ENCODE measurements at regions not wholly inside any gene's neighbourhood (a gene's known extent, or its start where the extent isn't known, plus 50 kb on each side); places are given as distances from the start of the nearest gene placed in this dataset.

- Histone ChIP-seq H3K9me3 (ENCODE audit: control insufficient read depth, insufficient read depth, low read length) (no peaks in the 10 kb centered on the region), H3K4me1 (ENCODE audit: control insufficient read depth, low read length) (no peaks in the 10 kb centered on the region), H3F3A (ENCODE audit: control insufficient read depth, insufficient read depth) (no peaks in the 10 kb centered on the region), H3K27ac (ENCODE audit: low read depth, low read length) (no peak overlapping the region), H3K79me2 (ENCODE audit: control insufficient read depth, low read length) (no peaks in the 10 kb centered on the region), H3K36me3 (ENCODE audit: control insufficient read depth, low read length) (no peaks in the 10 kb centered on the region), H3K4me2 (ENCODE audit: low read length) (no peak overlapping the region), H3K27me3 (ENCODE audit: control insufficient read depth, low read length) (peaks cover 3% of the 10 kb centered on the region; the same call in 1 of the 2 replicates), H3K9me2 (replicated peaks; ENCODE audit: control insufficient read depth, low read length) (no peaks in the 10 kb centered on the region), H3K4me3 (ENCODE audit: low read length) (no peak overlapping the region), H4K20me1 (ENCODE audit: control insufficient read depth, insufficient read depth, low read depth, low read length) (no peaks in the 10 kb centered on the region)
- no peak for TF ChIP-seq CTCF (IDR thresholded peaks at IDR 0.05; ENCODE audit: low read depth, low read length, poor library complexity, severe bottlenecking)
- no peak for TF ChIP-seq EZH2phosphoT487 (IDR thresholded peaks at IDR 0.05; ENCODE audit: borderline replicate concordance, low read length)
Observed at GRCh38 chr6:14614631-14615030, 497.1 kb downstream of the CD83 start.

GRCh38 chr6:14616656-14617055 is 499.1 kb downstream of the CD83 start:
- Histone ChIP-seq H3K4me1 (ENCODE audit: control insufficient read depth, low read length) (no peaks in the 10 kb centered on the region), H3K36me3 (ENCODE audit: control insufficient read depth, low read length) (no peaks in the 10 kb centered on the region), H3K79me2 (ENCODE audit: control insufficient read depth, low read length) (no peaks in the 10 kb centered on the region), H3K27me3 (ENCODE audit: control insufficient read depth, low read length) (peaks cover 3% of the 10 kb centered on the region; the same call in 1 of the 2 replicates), H3K9me3 (ENCODE audit: control insufficient read depth, insufficient read depth, low read length) (no peaks in the 10 kb centered on the region), H3K4me2 (ENCODE audit: low read length) (no peak overlapping the region), H3K9me2 (replicated peaks; ENCODE audit: control insufficient read depth, low read length) (no peaks in the 10 kb centered on the region), H4K20me1 (ENCODE audit: control insufficient read depth, insufficient read depth, low read depth, low read length) (no peaks in the 10 kb centered on the region), H3F3A (ENCODE audit: control insufficient read depth, insufficient read depth) (no peaks in the 10 kb centered on the region), H3K4me3 (ENCODE audit: low read length) (no peak overlapping the region), H3K27ac (ENCODE audit: low read depth, low read length) (no peak overlapping the region)
- TF ChIP-seq CTCF (IDR thresholded peaks at IDR 0.05; ENCODE audit: low read depth, low read length, poor library complexity, severe bottlenecking) (no peak), EZH2phosphoT487 (IDR thresholded peaks at IDR 0.05; ENCODE audit: borderline replicate concordance, low read length) (no peak)

- Histone ChIP-seq H3K36me3 (ENCODE audit: control insufficient read depth, low read length) (no peaks in the 10 kb centered on the region), H3K27ac (ENCODE audit: low read depth, low read length) (no peak overlapping the region)
- TF ChIP-seq EZH2phosphoT487 (IDR thresholded peaks at IDR 0.05; ENCODE audit: borderline replicate concordance, low read length) (no peak), CTCF (IDR thresholded peaks at IDR 0.05; ENCODE audit: low read depth, low read length, poor library complexity, severe bottlenecking) (no peak)
Observed at GRCh38 chr6:14618759-14619418, 501.3 kb downstream of the CD83 start.

More at GRCh38 chr6:14618759-14619418, 501.3 kb downstream of the CD83 start:
- H3K4me2 ChIP-seq (ENCODE audit: low read length): no peak overlapping the region
- peaks cover 3% of the 10 kb centered on the region; the same call in 1 of the 2 replicates for H3K27me3 ChIP-seq (ENCODE audit: control insufficient read depth, low read length)
- H3K79me2 ChIP-seq (ENCODE audit: control insufficient read depth, low read length): no peaks in the 10 kb centered on the region
- H3K9me2 ChIP-seq (replicated peaks; ENCODE audit: control insufficient read depth, low read length): no peaks in the 10 kb centered on the region
- no peaks in the 10 kb centered on the region for H3K9me3 ChIP-seq (ENCODE audit: control insufficient read depth, insufficient read depth, low read length)
- no peaks in the 10 kb centered on the region for H4K20me1 ChIP-seq (ENCODE audit: control insufficient read depth, insufficient read depth, low read depth, low read length)
- no peaks in the 10 kb centered on the region for H3F3A ChIP-seq (ENCODE audit: control insufficient read depth, insufficient read depth)
- no peak overlapping the region for H3K4me3 ChIP-seq (ENCODE audit: low read length)
- no peaks in the 10 kb centered on the region for H3K4me1 ChIP-seq (ENCODE audit: control insufficient read depth, low read length)
